HG03520 (cell line): ENCODE measurements at regions not wholly inside any gene's neighbourhood (a gene's known extent, or its start where the extent isn't known, plus 50 kb on each side); places are given as distances from the start of the nearest gene placed in this dataset.

Experiments
- ATAC-seq: cut with Tn5 transposase; IDR thresholded peaks from one replicate; pipeline ENCODE4 v1.9.1; 2021; ENCODE audit warnings: mild to moderate bottlenecking, moderate library complexity; ENCODE audit not compliant: unreplicated experiment

DNA sequence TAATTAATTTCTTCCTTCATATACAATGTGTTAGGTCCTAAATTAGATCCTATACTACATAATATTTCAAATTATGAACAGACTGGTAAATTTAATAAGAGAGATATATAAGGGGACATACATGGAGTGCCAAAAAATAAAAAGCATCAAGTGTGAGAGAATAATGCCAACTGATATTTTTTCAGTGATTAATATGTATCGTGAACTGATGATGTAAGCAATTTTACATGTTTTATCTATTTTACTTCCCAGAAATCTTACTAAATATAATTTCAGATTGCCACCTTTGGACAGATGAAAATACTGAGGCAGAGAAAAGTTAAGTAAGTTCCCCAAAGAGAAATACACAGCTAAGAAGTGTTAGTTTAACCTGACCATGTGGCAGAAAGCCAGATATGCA, 870.8 kb downstream of the SLITRK5 start:
- no peak for ATAC-seq

DNA sequence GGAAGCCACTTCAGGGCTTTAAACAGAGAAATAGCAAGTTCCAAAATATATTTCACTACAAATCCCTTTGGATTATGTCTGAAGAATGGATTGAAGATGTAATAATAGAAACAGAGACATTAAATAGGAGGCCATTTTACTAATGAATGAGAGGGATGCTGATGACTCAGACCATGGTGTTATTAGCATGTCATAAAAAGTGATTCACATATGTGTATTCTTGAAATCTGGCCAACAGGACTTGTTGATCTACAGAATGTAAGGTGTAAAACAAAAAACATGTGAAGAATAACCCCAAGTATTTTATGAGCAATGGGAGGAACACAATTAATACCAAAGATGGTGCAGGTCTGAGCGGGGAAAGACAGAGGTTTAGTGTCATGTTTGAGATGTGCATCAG, 873.7 kb downstream of the SLITRK5 start:
- no peak for ATAC-seq

- ATAC-seq, result no peak
Measured at GRCh38 chr13:88552966-88553365, 881.8 kb downstream of the SLITRK5 start.

GRCh38 chr13:88565566-88565965, 894.4 kb downstream of the SLITRK5 start:
- ATAC-seq, result no peak

GRCh38 chr13:88585861-88586260, 914.7 kb downstream of the SLITRK5 start:
- ATAC-seq, result no peak

DNA sequence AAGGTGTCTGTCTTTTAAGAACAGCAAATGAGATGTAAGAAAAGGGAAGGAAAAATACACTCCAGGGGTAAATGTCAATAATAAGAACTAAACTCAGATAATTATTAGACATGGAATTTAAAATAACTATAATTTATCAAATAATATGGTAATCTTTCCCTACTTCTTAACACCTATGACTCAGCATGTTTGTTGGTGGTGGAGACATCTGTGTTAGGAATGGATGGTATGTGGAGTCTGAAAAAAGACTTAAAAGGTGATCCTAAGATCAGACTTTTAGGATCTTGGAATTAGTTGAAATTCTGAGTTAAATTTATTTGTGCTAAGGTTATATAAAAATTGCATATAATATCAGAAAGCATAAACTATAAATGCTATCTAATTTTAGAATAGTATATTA, 915.1 kb downstream of the SLITRK5 start:
- ATAC-seq, result no peak

- no peak for ATAC-seq
Measured at GRCh38 chr13:88590574-88590973, 919.4 kb downstream of the SLITRK5 start.

DNA sequence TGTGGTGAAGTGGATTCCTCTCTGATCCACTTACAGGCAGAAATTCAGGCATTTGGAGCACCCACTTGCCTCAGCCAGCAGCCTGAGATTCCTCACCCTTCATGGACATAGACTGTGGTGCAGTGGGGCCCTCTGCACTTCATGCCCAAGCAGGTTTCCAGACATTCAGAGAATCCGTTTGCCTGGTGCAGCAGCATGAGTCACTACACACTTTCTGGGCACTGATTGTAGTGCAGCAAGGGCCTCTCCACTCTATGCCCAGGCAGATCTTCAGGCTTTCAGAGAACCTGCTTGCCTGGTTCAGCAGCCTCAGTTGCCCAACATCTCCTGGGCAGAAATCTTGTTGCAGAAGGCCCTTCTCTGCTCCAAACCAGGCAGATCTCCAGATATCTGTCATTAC, 920.9 kb downstream of the SLITRK5 start:
- ATAC-seq, result no peak

- no peak for ATAC-seq
Measured at GRCh38 chr13:88601949-88602348, 930.8 kb downstream of the SLITRK5 start.

DNA sequence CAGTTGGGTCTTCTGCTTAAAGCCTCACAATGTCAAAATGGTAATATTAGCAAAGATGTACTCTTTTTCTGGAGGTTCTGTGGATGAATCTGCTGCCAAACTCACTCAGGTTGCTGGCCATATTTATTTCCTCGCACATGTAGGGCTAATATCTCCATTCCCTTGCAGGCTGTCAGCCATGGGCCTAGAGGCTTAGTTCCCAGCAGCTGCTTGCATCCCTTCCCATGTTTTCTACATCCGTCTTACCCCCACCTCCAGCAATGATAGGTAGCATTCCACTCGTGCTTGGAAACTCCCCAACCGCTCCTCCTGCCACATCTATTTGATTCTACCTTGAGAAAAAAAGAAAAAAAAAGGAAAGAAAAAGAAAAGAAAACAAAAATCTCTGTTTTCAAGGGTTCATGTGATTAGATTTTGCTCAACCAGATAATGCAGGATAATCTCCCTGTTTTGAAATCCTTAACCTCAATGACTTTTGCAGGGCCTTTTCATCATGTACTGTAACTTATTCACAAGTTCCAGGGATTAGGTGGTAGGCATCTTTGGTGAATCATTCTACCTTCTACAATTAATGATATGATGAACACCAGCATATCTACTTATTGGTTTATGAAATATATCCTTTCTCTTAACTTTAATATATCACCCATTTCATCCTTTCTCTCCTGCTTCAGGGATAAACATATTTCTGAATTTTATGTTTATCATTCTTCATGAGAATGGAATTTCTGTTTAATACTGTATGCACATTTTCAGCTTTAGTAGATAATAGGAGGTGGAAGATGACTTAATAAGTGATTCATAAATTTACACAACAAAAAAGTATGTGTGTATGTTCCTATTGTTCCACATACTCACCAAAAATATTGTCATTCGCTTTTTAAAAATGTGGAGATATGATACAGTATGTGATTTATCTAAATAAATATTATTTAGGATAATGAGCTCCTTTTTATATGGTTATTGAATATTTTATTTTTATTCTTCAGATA, 931.9 kb downstream of the SLITRK5 start:
- ATAC-seq, result no peak

- ATAC-seq, result no peak
Measured at GRCh38 chr13:88617176-88617575, 946.0 kb downstream of the SLITRK5 start.

DNA sequence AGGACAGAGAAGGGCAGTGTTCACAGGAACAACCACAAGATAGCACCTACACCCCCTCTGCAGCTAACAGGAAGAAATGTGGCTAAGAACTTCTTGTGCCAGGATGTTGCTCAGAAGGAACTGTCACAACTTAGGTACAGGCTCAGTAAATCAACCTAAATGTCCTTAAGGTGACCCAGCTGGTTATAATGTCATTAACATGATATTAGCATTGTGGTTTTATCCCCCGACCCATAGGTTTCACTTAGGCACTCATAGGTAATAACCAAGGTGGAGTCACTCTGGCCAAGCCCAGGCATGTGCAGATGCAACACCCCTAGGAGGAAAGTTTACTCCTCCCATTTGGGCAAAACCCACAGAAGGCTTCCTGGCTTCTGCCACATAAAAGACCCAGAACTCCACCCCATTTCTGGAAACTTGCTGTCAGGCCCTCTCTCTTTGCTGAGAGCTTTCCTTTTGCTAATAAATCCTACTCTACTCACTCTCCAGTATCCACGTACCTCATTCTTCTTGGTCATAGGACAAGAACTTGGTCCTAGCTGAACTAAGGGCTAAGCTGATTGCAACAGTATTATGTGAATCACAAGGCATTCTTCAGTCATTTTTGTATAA, 951.3 kb downstream of the SLITRK5 start:
- no peak for ATAC-seq

DNA sequence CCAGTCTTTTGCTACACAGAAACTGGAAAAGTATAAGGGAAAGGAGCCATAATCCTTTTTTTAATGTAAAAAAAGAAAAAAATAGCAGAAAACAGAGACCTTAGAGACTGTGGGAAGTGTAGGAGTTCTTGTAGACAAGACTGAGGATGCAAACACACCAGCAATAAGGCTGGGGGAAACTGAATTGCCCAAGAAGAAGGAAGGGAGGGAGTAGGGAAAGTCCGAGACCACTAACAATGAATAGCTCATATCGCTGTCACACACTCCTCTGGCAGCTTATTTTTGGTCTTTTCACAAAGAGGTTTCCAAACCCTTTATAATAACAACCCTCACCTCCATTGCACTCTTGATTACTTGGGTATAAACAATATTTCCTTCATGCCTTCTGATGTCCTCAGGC, 952.0 kb downstream of the SLITRK5 start:
- no peak for ATAC-seq

- no peak for ATAC-seq
Measured at GRCh38 chr13:88627071-88627470, 955.9 kb downstream of the SLITRK5 start.

DNA sequence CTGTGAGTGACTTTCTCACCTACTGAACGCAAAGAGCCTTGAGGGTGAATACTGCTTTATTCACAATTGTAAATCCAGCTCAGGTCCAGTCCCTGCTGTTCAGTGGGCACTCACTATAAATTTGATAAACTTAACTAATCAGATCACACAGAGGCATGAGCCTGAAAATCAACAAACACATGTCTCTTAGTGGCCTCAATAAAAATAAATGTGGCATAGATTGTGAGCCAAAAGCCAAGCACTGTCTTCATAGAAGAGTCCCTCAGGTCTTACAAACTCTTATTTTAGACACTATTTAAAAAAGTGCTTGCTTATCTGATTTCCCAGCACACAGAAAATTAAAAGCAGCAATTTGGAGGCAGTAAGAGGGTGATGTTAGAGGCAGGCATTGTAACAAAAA, 957.7 kb downstream of the SLITRK5 start:
- ATAC-seq, result no peak

GRCh38 chr13:88637935-88638334, 966.8 kb downstream of the SLITRK5 start:
- ATAC-seq, result no peak

DNA sequence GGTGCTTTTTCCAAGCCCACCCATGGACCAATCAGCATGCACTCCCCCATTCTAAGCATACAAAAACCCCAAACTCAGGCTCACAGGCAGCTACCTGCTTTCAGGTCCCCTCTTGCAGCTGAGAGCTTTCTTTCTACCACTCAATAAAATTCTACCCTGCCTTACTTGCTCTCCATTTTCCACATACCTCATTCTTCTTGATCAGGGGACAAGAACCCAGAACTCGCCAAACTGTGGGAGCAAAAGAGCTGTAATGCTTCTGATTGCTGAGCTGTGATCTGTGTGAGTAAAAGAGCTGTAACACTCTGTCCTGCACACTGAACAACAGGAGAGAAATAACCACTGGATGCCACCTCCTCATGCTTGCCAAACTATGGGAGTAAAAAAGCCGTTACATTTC, 972.1 kb downstream of the SLITRK5 start:
- no peak for ATAC-seq

DNA sequence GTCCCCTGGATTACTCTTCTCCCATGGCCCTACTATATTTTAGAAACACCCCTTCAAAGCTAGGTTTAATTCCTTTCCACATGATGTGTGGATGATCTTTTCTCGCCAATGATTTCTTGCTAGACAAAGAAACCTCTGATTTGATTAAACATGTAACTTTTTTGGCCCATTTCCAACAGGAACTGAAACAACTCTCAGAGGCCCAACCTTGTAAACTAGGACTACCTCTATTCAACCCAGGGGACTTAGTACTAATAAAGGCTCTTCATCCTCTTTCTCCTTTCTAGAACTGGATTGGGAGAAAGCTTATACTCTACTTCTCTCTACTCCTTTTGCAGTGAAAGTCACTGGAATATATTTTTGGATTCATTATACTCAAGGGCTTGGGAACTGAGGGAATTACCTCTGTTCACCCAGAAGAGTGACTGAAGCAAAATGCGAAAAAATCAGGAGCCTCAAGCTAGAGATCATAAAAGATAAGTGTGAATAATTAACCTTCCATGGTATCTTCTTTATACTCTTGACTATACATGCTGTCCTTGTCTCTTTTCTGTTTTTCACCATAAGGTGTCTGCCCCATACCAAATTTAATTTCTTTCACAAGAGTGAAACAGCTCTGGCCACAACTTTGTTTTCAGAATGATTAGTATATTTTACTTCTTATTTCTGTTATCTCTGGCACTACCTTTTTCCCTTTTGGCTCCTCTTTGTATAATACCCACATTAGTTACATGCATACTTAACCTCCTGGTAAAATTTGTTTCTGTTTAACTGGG, 977.6 kb downstream of the SLITRK5 start:
- ATAC-seq, result no peak

GRCh38 chr13:88649855-88650254, 978.7 kb downstream of the SLITRK5 start:
- no peak for ATAC-seq

- no peak for ATAC-seq
Measured at GRCh38 chr13:88651531-88651930, 980.4 kb downstream of the SLITRK5 start.

DNA sequence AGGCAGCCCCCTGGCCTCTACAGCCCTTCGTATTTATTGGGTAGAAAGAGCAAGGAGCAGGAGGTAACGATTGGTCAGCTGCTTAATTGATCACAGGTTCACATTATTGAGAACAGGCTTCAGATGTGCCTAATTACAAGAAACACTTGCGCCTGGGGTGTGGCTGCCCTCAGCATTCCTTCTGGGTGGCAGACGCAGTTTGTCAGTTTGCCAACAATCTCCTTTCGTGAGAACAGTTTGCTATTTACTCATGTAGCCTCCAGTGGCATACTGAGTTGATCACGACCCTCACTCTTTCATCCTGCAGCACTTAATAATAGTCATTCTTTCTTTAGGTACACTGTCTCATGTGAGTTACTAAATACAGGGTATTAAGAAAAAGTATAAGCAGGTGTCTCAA, 985.6 kb downstream of the SLITRK5 start:
- no peak for ATAC-seq

- ATAC-seq, result no peak
Measured at GRCh38 chr13:88670509-88670908, 999.3 kb downstream of the SLITRK5 start.
